Forelimb muscle (tissue), 1 donor: ENCODE measurements at regions not wholly inside any gene's neighbourhood (a gene's known extent, or its start where the extent isn't known, plus 50 kb on each side); places are given as distances from the start of the nearest gene placed in this dataset.

Experiments
- DNase-seq: peaks from one replicate; pipeline ENCODE4 v3.0.0-alpha.2; 2013; ENCODE audit warnings: low read depth

DNA sequence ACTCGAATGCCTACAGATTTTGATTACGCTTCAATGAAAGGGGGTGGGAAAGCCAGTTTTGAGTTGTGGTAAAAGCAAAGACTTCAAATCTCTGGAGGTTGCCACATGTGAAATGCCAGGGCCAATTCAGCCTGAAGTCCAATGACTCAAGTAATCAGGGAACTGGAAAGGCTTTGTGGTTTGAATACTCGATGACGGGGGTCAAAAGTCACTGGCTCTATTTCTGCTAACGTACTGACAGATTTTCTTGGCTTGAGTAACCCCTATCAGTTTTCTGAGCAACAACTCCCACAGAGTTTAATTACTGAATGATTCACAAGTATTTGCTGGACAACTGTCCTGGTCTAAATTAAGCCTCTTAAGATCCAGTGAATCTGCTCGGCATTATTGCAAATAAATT, 152.2 kb downstream of the SIPA1L2 start:
- DNase-seq, result no peak

DNA sequence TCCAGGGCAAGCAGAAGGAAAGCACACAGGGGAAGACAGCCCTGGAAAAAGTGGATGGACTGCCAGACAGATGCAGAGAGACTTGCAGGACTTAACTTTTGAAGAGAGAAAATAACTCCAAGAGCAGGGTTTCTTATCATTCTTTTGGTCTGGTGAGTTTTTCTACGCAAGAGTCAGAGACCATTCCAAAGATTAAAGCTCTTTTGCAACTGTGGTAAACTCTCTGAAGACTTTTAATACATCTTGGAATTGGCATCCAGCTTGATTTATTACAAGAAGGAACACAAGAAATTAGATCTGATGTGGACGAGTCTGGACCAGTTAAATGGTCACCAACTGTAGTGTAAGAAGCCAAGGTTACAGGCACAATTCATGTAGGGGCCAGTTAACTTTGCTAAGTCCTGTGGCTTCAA, 153.4 kb downstream of the SIPA1L2 start:
- DNase-seq, result no peak

DNA sequence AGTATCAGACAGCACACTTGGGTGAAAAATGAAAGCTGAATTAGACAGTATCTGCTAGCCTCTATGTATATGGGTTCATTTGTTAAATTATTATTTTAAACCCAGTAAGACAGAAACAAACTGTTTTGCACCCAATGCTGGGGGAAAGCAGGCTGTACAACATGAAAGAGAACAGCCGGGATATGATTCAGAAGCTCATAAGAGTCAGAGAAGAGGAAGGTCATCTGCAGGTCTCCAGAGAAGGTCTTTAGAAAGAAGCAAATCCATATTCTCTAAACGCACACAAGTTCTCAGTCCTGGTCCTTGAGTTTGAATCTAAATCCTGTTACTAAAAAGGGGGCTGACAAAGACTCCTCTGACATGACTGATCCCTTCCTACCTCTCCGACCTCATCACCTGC, 155.1 kb downstream of the SIPA1L2 start:
- DNase-seq, result no peak

DNA sequence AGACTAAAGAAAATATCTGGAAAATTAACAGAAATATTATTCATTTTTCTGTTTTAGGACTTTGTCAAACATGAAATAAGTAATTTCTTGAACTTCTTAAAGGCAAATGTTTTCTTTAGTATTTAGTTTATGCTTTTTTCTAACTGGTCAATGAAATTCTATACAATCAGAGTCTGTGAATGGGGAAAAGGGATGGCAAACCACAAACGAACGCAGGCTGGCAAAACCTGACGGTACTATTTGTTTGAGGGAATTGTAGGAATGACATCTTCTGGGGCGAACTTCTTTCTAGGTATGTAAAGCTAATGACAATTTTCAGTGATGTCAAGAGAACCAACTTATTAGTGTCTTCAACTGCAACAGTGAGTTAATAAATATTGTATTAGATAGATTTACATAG, 156.0 kb downstream of the SIPA1L2 start:
- no peak for DNase-seq

DNA sequence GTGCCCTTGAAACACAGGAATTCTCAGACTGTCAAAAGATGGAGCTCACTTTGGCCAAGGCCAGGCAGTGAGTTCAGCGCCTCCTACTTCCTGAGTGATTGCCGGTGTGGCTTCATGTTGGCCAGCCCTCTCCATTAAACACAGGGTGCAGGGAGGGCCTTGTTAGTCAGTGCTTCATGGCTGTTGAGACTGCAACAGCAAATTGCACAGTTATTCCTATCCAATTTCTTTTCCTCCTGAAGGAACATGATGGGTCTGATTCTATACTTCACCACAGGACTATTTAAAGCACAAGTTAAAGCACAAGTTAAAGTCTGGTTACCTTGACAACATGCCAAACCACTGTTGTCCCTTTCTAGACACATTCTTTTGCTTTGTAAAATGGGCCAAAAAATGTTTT, 156.6 kb downstream of the SIPA1L2 start:
- DNase-seq, result no peak

DNA sequence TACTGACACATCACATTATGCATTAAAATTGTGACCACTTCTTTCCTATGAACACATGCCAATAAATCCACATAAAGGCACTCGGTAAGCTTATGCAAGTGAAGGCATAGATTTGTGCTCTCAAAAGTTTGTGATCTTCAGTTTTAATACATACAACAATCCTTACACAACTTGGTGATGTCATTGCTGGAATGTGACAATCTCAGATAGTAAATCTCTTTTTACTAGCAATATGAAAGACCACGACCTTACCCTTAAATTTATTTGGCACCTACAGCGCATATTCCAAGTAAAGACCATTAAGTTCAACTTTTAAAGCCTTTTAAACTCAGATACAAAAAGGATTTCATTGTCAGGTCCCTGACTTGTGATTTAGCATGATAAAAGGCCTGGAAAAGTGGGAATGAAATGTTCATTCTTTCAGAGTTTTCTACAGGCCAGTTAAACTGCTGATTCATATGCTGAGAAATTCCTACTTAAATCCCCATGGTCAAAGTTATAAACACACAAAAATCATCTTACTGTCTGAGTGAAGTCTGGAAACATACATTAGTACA, 157.4 kb downstream of the SIPA1L2 start:
- peak; percentile 31 for DNase-seq

DNA sequence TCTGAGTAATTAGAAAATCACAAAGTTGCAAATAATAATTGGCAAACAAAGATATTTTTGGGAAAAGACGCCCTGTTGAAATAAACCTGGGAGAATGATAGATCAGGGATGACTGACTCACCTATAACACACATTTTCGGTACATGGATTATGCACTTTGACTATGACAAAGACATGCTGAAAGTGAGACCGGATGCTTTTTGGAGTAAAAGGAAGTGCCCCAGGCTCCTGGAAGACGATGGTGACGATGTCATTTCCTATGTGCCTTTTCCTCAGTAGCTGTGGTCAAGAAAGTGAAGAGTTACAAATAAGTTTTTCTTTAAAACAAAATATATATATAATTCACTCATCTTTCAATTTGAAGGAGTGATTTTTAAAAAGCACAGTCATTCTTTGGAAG, 158.7 kb downstream of the SIPA1L2 start:
- DNase-seq, result no peak

DNA sequence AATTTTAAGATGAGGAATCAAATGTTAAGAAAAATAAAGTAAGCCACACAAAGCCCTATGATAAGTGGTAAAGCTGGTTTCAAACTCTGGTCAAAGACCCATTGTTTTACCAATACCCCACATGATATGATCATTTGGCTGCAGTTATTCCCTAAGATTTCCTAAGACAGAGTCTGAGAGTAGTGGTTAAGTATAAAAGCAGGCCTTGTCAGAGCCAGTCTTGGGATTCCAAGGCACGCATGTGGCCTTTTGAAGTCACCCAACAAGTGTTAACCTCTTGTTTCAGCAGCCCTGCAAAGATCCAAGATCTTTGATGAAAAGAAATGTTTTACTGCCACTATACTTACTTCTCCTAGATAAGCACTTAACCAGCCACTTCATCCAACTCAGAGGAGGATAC, 159.2 kb downstream of the SIPA1L2 start:
- no peak for DNase-seq

DNA sequence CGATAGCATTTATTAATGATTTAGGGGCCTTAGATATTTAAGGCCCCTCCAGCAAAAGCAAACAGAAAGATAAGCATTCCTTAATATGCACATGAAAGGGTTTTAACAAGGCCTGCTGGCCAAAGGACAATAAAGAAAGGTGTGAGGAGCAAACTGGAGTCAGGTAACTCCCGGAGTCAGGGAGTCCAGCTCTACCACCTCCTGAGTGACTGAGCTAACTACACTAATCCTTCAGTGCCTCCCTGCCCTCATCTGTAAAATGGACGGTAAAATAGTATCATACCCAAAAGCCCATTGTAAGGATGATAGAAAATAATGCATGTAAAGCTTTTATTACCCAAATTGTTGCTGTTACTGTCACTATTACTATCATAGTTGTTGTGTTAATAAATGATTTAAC, 161.7 kb downstream of the SIPA1L2 start:
- no peak for DNase-seq

DNA sequence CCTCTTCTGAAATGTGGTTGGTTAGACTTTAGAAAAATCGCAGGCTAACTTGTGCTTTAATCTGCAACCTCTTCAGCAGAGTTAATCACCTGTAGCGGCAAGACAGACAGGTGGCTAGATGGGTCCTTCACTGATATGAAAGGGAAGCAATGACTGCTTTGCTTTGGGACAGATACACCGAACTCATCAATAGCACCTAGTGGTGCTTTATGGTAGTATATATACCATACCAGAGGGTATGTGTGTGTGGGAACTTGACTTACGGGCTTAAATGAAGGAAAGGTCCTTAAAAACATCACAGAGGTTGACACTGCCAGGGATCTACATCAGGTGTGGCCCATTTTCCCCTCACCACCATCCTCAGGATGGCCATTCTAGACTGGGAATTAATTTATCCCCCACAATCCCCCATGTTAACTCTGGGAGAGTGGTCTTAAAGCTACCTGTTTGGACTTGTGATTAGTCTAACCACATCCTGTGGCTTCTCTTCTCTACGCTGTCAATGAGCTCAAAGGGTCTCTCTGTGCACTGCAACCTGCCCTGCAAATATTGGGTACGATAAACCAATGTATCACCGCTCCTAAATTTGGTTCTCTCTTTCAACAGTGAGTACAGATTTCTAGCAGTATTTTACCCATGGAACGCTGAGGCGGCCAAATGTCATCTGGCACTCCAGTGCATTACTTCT, 162.7 kb downstream of the SIPA1L2 start:
- no peak for DNase-seq

DNA sequence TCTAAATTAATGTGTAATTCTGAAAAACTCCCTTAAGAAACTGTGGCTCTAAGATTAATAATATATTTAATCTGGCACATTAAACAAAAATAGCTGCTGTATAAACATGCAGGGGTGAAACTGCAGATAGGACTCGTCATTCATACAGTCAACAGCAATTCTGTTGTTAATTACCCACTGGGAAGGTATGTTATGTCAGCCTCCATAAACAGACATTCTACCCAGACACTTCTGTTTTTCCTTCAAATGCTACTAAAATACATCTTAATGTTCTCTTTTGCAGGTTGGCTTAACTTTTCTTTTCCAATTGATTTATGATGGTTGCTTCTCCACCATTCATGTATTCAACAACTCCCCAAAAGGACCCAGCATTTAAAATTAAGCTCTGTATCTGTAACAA, 165.6 kb downstream of the SIPA1L2 start:
- no peak for DNase-seq

DNA sequence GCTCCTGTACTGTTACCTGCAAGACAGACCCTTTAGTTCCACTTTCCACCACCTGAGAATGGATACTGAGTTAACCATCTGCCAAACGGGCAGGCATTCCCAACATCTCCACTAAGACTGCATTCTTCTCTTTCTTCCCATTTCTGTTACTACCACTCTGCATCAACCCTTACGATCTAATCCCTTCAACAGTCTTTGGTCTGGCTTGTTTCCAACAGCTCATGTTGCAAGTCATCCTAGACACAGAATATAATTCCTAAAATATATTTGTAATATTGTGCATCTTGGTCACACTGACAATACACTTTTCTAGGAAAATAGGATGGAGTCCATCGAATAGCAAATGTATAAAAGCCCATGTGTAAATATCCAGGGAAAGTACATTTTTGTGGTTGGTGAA, 166.7 kb downstream of the SIPA1L2 start:
- no peak for DNase-seq

DNA sequence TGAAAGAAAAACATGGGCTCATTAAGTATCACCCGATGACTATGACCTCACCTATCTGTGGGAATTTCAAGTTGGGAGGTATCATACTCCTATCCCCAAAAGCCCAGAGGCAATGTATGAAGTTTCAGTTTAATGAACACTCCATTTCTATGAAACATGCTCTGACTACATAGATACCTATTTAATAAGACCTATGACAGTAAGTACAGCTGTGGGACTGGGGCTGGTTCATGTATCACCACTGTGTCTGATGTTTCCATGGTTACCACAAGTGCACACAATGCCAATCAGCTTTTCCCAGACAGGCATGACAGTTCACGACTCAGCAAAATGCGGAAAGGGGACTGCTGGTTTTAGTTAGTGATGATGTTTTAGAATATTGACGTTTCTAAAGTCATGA, 167.7 kb downstream of the SIPA1L2 start:
- DNase-seq, result no peak

DNA sequence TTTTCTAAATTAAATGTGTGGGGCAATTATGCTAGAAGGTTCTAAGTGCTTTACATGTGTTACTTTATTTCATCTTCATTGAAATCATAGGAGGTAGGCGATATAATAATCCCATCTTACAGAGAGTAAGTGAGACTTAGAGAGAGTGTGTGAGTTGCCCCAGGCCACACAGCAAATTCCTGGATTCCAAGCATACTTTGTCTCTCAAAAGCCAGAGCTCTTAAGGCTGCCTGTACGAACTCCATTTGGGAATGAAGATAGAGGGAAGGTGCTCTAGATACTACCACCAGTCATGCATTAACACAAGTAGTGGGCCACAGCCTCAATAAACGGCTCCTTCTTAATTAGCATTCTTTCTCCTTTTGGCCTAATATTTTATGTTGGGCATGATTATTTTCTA, 170.1 kb downstream of the SIPA1L2 start:
- no peak for DNase-seq

DNA sequence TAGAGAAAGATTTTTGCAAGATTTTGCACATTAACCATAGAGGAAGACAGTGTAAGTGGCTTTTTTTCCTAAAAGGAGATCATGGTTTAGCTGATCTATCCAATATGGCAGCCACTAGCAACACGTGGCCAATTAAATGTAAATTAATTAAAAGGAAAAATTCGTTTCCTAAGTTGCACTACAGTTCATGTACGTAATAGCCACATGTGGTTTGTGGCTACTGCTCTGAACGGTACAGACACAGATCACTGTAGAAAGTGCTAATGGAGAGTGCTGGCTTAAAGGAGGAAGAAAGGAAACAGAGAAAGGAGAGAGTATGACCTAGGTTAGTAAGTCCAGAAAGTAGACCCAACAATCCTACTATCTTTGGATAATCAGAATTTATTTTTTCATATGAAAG, 170.8 kb downstream of the SIPA1L2 start:
- DNase-seq, result no peak

DNA sequence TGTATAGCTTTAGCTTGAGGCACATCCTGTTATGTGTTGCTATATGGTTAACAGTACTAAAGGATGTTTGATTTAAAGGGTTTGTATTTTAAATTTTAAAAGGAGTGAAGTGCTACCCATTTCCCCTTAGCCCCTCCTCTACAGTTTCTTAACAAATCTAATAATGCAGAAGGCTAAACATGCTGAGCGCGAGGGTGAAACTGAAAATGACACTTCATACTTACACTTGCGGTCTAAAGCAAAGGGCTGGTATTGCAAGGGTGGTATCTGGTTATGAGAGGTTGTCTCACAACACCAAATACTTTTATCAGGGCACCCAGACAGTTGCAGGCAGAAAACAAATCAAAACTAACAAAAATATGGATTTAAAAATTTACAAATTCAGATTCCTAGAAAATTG, 172.3 kb downstream of the SIPA1L2 start:
- DNase-seq, result no peak

DNA sequence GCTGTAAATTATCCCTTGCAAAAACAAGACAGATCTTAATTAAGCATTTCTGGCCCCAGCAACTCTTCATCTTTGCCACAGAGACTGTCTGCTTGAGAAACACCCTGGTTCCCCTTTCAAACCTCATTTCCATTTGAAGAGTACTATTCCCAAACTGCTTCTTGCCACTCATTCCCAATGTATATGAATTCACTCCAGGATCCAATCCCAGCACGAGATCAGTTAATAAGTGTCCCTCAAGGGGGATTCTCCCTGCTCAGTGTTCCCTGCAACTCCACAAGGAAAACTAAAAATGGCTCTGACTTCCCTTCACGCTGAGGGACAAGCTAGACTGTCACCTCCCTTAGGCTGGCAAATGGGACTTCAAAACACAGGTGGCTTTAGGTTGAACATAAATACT, 173.2 kb downstream of the SIPA1L2 start:
- DNase-seq, result no peak

DNA sequence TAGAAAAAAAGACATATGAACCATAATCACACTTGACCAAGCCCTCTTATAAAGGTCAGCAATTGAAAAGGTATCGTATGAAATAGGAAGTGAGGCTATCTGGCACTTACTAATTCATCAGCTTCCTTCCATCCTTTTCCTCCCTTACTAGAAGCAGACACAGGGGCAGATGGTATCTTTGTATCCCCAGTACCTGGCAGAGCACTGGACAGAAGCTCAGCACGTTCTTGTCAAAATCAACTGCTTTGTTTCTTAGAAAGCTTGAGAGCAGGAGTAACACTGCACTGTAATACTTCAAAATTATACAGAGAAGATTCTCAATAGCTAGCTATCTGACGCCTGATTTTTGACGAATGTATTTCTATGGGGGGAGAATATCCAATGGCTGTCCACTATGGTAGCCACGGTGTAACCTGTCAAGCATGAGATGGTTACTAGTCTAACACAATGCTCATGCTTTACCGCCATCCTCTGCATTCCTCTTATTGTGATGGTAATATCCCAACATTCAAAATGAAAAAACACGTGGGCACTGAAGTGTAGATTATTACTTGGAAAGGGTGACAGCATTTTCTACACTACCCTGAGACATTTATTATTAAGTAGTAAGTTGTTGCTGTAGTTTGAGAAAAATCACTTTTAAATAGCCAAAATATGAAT, 175.6 kb downstream of the SIPA1L2 start:
- DNase-seq, result no peak

DNA sequence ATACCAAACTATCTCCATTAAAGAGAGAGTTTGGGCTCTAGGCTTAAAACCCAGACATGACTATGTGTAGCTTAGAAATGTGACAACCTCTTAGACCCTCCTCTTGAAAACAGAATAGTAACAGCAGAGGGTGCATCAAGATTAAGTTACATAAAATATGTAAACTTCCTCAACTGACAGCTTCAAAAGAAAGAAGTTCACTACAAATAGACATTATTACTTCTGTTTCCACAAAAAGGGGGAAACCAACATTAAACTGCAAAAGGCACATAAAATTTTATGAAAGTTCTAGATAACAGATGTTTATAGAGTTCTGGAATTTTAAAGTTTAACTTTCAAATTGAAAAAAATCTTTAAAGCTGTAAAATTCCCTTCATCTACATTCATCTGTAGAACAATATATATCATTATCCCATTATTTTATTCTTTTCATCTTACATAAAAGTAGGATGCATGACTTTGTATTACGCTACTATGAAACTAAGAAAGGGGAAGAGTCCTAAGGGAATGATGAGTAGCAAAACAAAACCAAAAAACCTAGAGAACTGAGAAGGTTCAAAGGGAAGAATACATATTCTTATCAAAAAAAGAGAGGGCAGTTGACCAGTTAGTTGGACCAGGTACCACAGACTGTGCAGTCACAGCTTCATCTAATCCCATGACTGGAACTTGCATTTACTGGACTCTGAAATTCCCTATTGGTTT, 177.0 kb downstream of the SIPA1L2 start:
- no peak for DNase-seq

DNA sequence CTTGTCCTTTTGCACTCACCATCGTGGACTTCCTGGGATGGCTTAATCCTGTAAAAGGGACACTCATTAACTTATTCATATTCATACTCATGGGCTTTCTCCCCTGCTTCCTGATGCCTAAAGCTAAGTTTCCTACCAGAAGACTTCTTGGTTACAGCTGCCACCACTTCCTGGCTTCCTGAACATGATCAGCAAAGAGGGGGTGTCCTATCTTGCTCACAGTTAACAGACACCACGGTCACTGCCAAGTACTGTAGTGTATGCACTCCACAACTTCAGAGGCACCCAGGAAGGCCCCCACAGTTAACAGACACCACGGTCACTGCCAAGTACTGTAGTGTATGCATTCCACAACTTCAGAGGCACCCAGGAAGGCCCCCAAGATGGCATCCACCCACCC, 177.8 kb downstream of the SIPA1L2 start:
- DNase-seq, result no peak

DNA sequence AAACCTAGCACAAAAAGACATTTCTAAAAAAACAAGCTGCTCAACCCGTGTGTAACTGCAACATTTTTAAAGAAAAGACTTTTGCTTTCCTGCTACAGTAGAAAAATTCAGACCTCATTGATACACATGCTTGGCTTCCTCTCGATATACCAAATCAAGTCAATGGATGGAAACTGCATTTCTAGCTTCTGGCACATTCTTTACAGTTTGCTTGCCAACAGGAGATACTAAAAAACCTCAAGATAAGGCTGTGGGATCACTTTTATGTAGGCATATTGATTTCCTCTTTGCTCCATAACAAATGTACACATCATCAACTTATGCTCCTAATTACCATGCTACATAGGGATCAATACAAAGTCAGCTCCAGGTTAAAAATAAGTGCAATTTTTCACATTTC, 178.4 kb downstream of the SIPA1L2 start:
- DNase-seq, result no peak

DNA sequence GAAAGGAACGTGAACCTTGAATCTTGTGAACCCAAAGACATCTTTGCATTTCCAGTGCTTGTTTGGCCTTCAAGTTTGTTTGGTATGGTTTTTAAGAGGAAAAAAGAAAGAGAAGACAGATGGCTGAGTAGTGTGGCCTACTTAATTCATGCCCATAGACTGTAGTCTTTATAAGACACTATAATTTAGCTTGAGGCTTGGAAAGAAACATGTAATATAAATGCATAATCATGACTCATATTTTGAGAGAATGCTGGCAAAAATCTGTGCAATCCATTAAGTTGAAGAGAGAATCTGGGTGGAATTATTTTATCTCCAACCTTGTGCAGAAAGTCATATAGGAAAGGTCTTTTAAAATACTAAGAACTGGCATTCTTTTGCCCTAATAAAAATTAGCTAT, 179.3 kb downstream of the SIPA1L2 start:
- no peak for DNase-seq

DNA sequence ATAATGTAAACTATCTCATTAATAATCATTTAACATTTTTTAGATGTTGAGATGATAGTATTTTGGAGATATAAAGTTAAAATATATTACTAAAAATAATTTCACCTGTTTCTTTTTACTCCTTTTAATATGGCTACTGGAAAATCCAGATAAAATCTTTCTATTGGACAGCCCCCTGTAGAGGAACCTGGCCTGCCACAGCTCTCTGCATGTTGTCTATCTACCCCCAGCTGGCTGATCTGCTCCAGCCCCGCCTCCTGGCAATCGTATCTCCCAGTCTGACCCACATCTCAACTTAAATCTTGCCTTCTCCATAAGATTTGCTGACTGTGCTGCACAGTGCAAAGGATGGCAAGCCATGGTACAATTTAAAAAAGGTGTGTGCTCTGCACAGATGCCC, 182.8 kb downstream of the SIPA1L2 start:
- no peak for DNase-seq
